Osteoblast (primary cell): ENCODE measurements at regions not wholly inside any gene's neighbourhood (a gene's known extent, or its start where the extent isn't known, plus 50 kb on each side); places are given as distances from the start of the nearest gene placed in this dataset.

Experiments used
- DNase-seq: peaks from one replicate; pipeline ENCODE4 v3.0.0; 2011; ENCODE audit warnings: low spot score, mixed read lengths; ENCODE audit not compliant: insufficient read length; ENCODE audit errors: missing footprints
- H2AFZ ChIP-seq: 2 replicates; pipeline ENCODE4 v1.6.0; 2011; ENCODE audit warnings: mild to moderate bottlenecking, low read length
- H3K27ac ChIP-seq: 2 replicates; pipeline ENCODE4 v1.5.1; 2011; ENCODE audit warnings: mild to moderate bottlenecking, low read depth, low read length, moderate library complexity
- H3K27me3 ChIP-seq: 2 replicates; pipeline ENCODE4 v1.6.0; 2012; ENCODE audit warnings: mild to moderate bottlenecking, control low read depth, inconsistent platforms, low read length, moderate library complexity; ENCODE audit not compliant: insufficient read depth
- H3K36me3 ChIP-seq: 2 replicates; pipeline ENCODE4 v1.5.1; 2011; ENCODE audit warnings: mild to moderate bottlenecking, low read length, control low read depth, moderate library complexity; ENCODE audit not compliant: insufficient read depth
- H3K4me1 ChIP-seq: 2 replicates; pipeline ENCODE4 v1.5.1; 2011; ENCODE audit warnings: mild to moderate bottlenecking, low read length, control low read depth, moderate library complexity; ENCODE audit not compliant: insufficient read depth
- H3K4me2 ChIP-seq: 2 replicates; pipeline ENCODE4 v1.6.0; 2011; ENCODE audit warnings: mild to moderate bottlenecking, low read length; ENCODE audit not compliant: insufficient read depth
- H3K4me3 ChIP-seq: fragments of 200-600 bp; sonication (generic); 3 replicates; pipeline ENCODE4 v1.5.1; 2012; ENCODE audit warnings: mild to moderate bottlenecking, low read length, inconsistent platforms; ENCODE audit not compliant: insufficient read depth
- H3K79me2 ChIP-seq: 2 replicates; pipeline ENCODE4 v1.6.0; 2012; ENCODE audit warnings: mild to moderate bottlenecking, low read length, control low read depth, inconsistent platforms; ENCODE audit not compliant: insufficient read depth
- H3K9me3 ChIP-seq: 2 replicates; pipeline ENCODE4 v1.5.1; 2011; ENCODE audit warnings: low read depth, low read length, control low read depth
- H4K20me1 ChIP-seq: 2 replicates; pipeline ENCODE4 v1.6.0; 2012; ENCODE audit warnings: mild to moderate bottlenecking, low read length, control low read depth; ENCODE audit not compliant: insufficient read depth
- TF ChIP-seq, protein P1 (sequence below): IDR thresholded peaks from 2 replicates; pipeline ENCODE4 v1.5.1; 2011; ENCODE audit warnings: mild to moderate bottlenecking, low read depth, low read length, moderate library complexity; ENCODE audit errors: extremely low read depth

DNA sequence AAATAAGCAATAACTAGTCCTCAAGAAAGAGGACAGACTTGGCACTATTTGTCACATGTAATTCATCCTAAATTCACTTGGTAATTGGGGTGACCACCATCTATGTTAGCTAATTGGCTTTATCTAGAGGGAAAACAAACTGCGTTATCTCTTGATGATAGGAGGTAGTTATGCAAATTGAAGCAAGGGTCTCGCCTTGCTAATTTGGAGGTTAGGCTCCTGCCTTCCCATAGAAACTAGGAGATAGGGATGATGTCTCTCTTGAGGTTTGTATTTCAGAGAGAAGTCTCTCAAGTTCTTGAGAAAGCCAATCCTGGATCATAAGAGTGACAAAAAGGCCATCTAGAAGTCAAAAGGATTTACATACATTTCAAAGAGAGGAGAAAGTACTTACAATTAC lies 179.9 kb downstream of the SLITRK6 start:
- Histone ChIP-seq H3K4me2 (no peak overlapping the region), H3K9me3 (no peaks in the 10 kb centered on the region), H3K27me3 (no peaks in the 10 kb centered on the region), H4K20me1 (no peaks in the 10 kb centered on the region), H3K4me3 (no peak overlapping the region), H3K27ac (no peak overlapping the region), H2AFZ (no peak overlapping the region), H3K4me1 (no peaks in the 10 kb centered on the region), H3K36me3 (no peaks in the 10 kb centered on the region), H3K79me2 (no peaks in the 10 kb centered on the region)
- TF ChIP-seq, protein P1, sequence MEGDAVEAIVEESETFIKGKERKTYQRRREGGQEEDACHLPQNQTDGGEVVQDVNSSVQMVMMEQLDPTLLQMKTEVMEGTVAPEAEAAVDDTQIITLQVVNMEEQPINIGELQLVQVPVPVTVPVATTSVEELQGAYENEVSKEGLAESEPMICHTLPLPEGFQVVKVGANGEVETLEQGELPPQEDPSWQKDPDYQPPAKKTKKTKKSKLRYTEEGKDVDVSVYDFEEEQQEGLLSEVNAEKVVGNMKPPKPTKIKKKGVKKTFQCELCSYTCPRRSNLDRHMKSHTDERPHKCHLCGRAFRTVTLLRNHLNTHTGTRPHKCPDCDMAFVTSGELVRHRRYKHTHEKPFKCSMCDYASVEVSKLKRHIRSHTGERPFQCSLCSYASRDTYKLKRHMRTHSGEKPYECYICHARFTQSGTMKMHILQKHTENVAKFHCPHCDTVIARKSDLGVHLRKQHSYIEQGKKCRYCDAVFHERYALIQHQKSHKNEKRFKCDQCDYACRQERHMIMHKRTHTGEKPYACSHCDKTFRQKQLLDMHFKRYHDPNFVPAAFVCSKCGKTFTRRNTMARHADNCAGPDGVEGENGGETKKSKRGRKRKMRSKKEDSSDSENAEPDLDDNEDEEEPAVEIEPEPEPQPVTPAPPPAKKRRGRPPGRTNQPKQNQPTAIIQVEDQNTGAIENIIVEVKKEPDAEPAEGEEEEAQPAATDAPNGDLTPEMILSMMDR = no peak
- DNase-seq = no peak

DNA sequence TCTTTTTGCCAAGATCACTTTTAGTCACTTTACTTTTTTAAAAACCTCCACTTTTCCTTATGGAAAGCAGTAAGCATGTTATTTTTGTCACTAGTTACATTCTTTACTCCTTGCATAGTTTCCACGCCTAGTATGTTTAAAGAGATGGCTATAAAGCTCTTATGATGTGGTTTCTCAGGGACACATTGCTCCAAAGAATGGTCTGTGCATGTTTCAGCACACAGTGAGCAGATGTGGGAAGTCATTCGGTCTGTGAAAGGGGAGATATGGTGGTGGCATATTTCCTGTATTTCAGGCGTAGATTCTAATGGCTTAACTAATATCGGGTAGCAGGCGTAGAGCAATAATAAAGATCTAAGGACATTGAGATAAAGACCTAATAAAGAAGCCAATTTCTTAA lies 180.7 kb downstream of the SLITRK6 start:
- TF ChIP-seq, protein P1 = no peak
- Histone ChIP-seq H3K4me1 (no peaks in the 10 kb centered on the region), H3K4me2 (no peak overlapping the region), H3K79me2 (no peaks in the 10 kb centered on the region), H3K27ac (no peak overlapping the region), H3K36me3 (no peaks in the 10 kb centered on the region), H2AFZ (no peak overlapping the region), H3K4me3 (no peak overlapping the region), H3K27me3 (no peaks in the 10 kb centered on the region), H4K20me1 (no peaks in the 10 kb centered on the region), H3K9me3 (no peaks in the 10 kb centered on the region)
- no peak for DNase-seq

DNA sequence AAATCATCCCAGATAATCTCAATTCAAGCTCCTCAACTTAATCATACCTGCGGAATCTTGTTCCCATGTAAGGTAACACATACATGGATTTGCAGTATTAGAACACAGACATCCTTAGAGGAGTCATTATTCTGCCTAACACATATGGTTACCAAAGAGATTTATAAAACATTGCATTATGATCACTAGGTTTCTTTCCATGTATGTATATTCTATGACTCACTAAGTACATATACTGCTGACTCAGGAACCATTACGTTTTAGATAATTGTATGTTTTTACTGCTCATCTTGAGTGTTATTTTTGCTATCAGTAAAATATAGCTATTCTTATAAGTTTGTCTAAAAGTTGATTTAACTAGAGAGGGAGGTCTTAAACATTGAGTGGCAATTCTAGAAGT lies 182.9 kb downstream of the SLITRK6 start:
- Histone ChIP-seq H3K27me3 (no peaks in the 10 kb centered on the region), H3K9me3 (peaks cover 3% of the 10 kb centered on the region), H3K4me2 (no peak overlapping the region), H3K27ac (no peak overlapping the region), H3K79me2 (no peaks in the 10 kb centered on the region), H3K36me3 (no peaks in the 10 kb centered on the region), H4K20me1 (no peaks in the 10 kb centered on the region), H3K4me1 (no peaks in the 10 kb centered on the region), H2AFZ (no peak overlapping the region), H3K4me3 (no peak overlapping the region)
- TF ChIP-seq, protein P1 = no peak
- DNase-seq = no peak

DNA sequence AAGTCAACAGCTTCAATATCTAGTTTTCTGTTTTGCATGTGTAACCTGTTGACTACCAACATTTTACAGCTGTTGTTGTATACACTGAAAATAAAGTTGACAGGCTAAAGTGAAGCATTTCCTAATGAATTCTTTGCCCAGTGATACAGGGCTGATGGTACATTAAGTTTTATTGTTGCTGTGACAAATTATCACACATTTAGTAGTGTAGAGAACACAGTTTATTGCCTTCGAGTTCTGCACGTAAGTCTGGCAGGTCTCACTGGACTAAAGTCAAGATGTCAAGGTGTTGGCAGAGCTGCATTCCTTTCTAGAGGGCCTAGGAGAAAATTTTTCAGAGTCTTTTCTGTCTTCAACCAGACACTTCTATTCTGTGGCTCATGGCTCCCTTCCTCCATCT lies 184.2 kb downstream of the SLITRK6 start:
- Histone ChIP-seq H3K79me2 (no peaks in the 10 kb centered on the region), H3K4me1 (no peaks in the 10 kb centered on the region), H3K4me3 (no peak overlapping the region), H3K36me3 (no peaks in the 10 kb centered on the region), H4K20me1 (no peaks in the 10 kb centered on the region), H3K27ac (no peak overlapping the region), H3K9me3 (peaks cover 3% of the 10 kb centered on the region), H3K4me2 (no peak overlapping the region), H3K27me3 (no peaks in the 10 kb centered on the region), H2AFZ (no peak overlapping the region)
- TF ChIP-seq, protein P1 = no peak
- DNase-seq = no peak
